OCI-LY7 (cell line): ENCODE measurements at regions not wholly inside any gene's neighbourhood (a gene's known extent, or its start where the extent isn't known, plus 50 kb on each side); places are given as distances from the start of the nearest gene placed in this dataset.

Experiments
- CTCF ChIP-seq: fragments of 200-600 bp; sonication (generic); conservative IDR thresholded peaks from 2 replicates; pipeline ENCODE4 v1.5.1; 2014; ENCODE audit warnings: mild to moderate bottlenecking, antibody characterized with exemption, low read length, moderate library complexity, mixed read lengths
- EZH2phosphoT487 ChIP-seq: fragments of 200-600 bp; sonication (generic); IDR thresholded peaks from 2 replicates; pipeline ENCODE4 v1.6.1; 2018; ENCODE audit warnings: low read depth, borderline replicate concordance, mild to moderate bottlenecking, mixed run types, antibody characterized with exemption, low read length, moderate library complexity, mixed read lengths

DNA sequence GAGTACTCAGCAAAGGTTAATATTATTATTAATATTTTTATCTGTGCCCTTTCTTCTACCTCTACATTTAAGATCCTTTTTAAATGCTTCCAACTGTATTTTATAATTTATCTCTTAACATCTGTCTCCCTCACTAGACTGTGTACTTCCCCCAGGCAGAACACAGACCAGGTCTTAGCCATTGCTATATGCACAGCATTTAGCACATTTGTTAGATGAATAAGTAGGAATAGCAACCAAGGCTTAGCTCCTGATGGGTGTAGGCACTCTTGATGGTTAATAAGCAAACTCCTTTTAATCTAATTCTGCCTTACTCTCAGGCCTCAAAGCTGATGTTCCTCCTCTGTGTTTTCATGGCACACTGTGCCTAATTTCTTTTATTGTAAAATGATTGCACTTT is 83.7 kb upstream of the GNG12 start:
- TF ChIP-seq CTCF (no peak), EZH2phosphoT487 (no peak)
